ENCODE measurements at regions not wholly inside any gene's neighbourhood (a gene's known extent, or its start where the extent isn't known, plus 50 kb on each side); places are given as distances from the start of the nearest gene placed in this dataset.

GRCh38 chr1:5341471-5341870 lies 650.8 kb downstream of the NPHP4 start:
- BruUV-seq (replicated peaks): no TSS peak
- ChIA-PET POLR2A (no interaction called here), RAD21 (ENCODE audit: low non-redundant PET in 1 of 2, low total read pairs in 2 of 2, uncharacterized antibody in 2 of 2, unreplicated experiment in 2 of 2) (no interaction called here), CTCF (no interaction called here)
- Histone ChIP-seq H4K20me1 (ENCODE audit: insufficient read depth) (no peaks in the 10 kb centered on the region), H3K36me3 (ENCODE audit: control insufficient read depth in 1 of 2, insufficient read depth in 2 of 2, low read length in 2 of 2) (no peaks in the 10 kb centered on the region), H3K9ac (ENCODE audit: low read length) (no peak overlapping the region), H3K79me2 (ENCODE audit: insufficient read depth, low read length) (no peaks in the 10 kb centered on the region), H3K27ac (ENCODE audit: low read depth, low read length) (no peak overlapping the region), H3K9me3 (ENCODE audit: control insufficient read depth in 1 of 2, insufficient read depth in 1 of 2, low read depth in 1 of 2, low read length in 2 of 2) (no peaks in the 10 kb centered on the region), H3K9me2 (ENCODE audit: insufficient read depth) (no peaks in the 10 kb centered on the region), H3K4me1 (ENCODE audit: control insufficient read depth in 1 of 2, insufficient read depth in 2 of 2, low read length in 2 of 2) (no peaks in the 10 kb centered on the region), H3K4me3 (replicated peaks in 1 of 2; ENCODE audit: low read depth in 1 of 2, low read length in 2 of 2) (no peak overlapping the region), H3K4me2 (ENCODE audit: low read length) (no peak overlapping the region), H3K27me3 (ENCODE audit: insufficient read depth, low read length) (no peaks in the 10 kb centered on the region), H2AFZ (ENCODE audit: low read depth, low read length, poor library complexity, severe bottlenecking) (no peak overlapping the region)
- ATAC-seq (no peak), DNase-seq (ENCODE audit: low read depth, low spot score) (no peak)
- intact Hi-C loops (cut with micrococcal nuclease): no loop called here
- TF ChIP-seq EGR1 (IDR thresholded peaks at IDR 0.05; ENCODE audit: low read depth): no peak
- no peak for TF ChIP-seq TCF7L2 (IDR thresholded peaks at IDR 0.05; ENCODE audit: borderline replicate concordance, extremely low read depth, insufficient read depth, insufficient read length)
- no peak for TF ChIP-seq CBX3 (IDR thresholded peaks at IDR 0.05; ENCODE audit: low read depth)
- TF ChIP-seq POLR2A (IDR thresholded peaks at IDR 0.05; ENCODE audit: borderline replicate concordance, extremely low read depth, insufficient read depth, insufficient read length): no peak

- TF ChIP-seq TCF7L2 (IDR thresholded peaks at IDR 0.05; ENCODE audit: borderline replicate concordance, extremely low read depth, insufficient read depth, insufficient read length) (no peak), REST (IDR thresholded peaks at IDR 0.05; ENCODE audit: low read depth) (no peak), EGR1 (IDR thresholded peaks at IDR 0.05; ENCODE audit: low read depth) (no peak), POLR2A (IDR thresholded peaks at IDR 0.05; ENCODE audit: borderline replicate concordance, extremely low read depth, insufficient read depth, insufficient read length) (no peak), RAD21 (IDR thresholded peaks at IDR 0.05; ENCODE audit: low read depth) (0 out of 2 replicates have a peak, but pooled peaks have one; percentile 4)
- Histone ChIP-seq H3K4me3 (replicated peaks in 1 of 2; ENCODE audit: low read depth in 1 of 2, low read length in 2 of 2) (no peak overlapping the region), H3K4me1 (ENCODE audit: control insufficient read depth in 1 of 2, insufficient read depth in 2 of 2, low read length in 2 of 2) (no peaks in the 10 kb centered on the region), H3K36me3 (ENCODE audit: control insufficient read depth in 1 of 2, insufficient read depth in 2 of 2, low read length in 2 of 2) (no peaks in the 10 kb centered on the region), H3K79me2 (ENCODE audit: insufficient read depth, low read length) (no peaks in the 10 kb centered on the region), H2AFZ (ENCODE audit: low read depth, low read length, poor library complexity, severe bottlenecking) (no peak overlapping the region), H3K27me3 (ENCODE audit: insufficient read depth, low read length) (no peaks in the 10 kb centered on the region), H4K20me1 (ENCODE audit: insufficient read depth) (no peaks in the 10 kb centered on the region), H3K9me3 (ENCODE audit: control insufficient read depth in 1 of 2, insufficient read depth in 1 of 2, low read depth in 1 of 2, low read length in 2 of 2) (no peaks in the 10 kb centered on the region), H3K9ac (ENCODE audit: low read length) (no peak overlapping the region), H3K9me2 (ENCODE audit: insufficient read depth) (no peaks in the 10 kb centered on the region), H3K4me2 (ENCODE audit: low read length) (no peak overlapping the region), H3K27ac (ENCODE audit: low read depth, low read length) (no peak overlapping the region)
- intact Hi-C loops (cut with micrococcal nuclease): no loop called here
- ATAC-seq: no peak
- POLR2A ChIA-PET: no interaction called here
- BruUV-seq (replicated peaks): no TSS peak
- no peak for DNase-seq (ENCODE audit: low read depth, low spot score)
- RAD21 ChIA-PET (ENCODE audit: low non-redundant PET in 1 of 2, low total read pairs in 2 of 2, uncharacterized antibody in 2 of 2, unreplicated experiment in 2 of 2): no interaction called here
- CTCF ChIA-PET: no interaction called here
These were observed 651.6 kb downstream of the NPHP4 start for GRCh38 chr1:5340560-5341130.

Measured in HCT116 (cell line).